Muscle layer of colon (tissue), 2 donors: ENCODE measurements at regions not wholly inside any gene's neighbourhood (a gene's known extent, or its start where the extent isn't known, plus 50 kb on each side); places are given as distances from the start of the nearest gene placed in this dataset.

Source experiments
- H3K27ac ChIP-seq: one replicate; pipeline ENCODE4 v1.7.0; 2013; ENCODE audit warnings: low read depth, mild to moderate bottlenecking, low read length, moderate library complexity
- H3K27me3 ChIP-seq, 2 donors: one replicate each; pipeline ENCODE4 v1.7.0; 2013; ENCODE audit warnings: low read length in 2 of 2, mild to moderate bottlenecking in 2 of 2; ENCODE audit not compliant: insufficient read depth in 2 of 2, control insufficient read depth in 1 of 2
- H3K36me3 ChIP-seq: one replicate; pipeline ENCODE4 v1.7.0; 2013; ENCODE audit warnings: mild to moderate bottlenecking, low read length; ENCODE audit not compliant: insufficient read depth
- H3K4me1 ChIP-seq: one replicate; pipeline ENCODE4 v1.7.0; 2013; ENCODE audit warnings: mild to moderate bottlenecking, low read length; ENCODE audit not compliant: insufficient read depth
- H3K4me3 ChIP-seq, 2 donors: one replicate each; pipeline ENCODE4 v1.7.0; 2013; ENCODE audit warnings: low read length in 2 of 2, low read depth in 1 of 2, mild to moderate bottlenecking in 1 of 2, moderate library complexity in 1 of 2
- H3K9ac ChIP-seq: one replicate; pipeline ENCODE4 v1.7.0; 2013; ENCODE audit warnings: low read length
- H3K9me3 ChIP-seq: one replicate; pipeline ENCODE4 v1.7.0; 2013; ENCODE audit warnings: mild to moderate bottlenecking, low read length
- donor health status: abdominal sarcoma.
- donor health status: Adenocarcinoma of cecum.

DNA sequence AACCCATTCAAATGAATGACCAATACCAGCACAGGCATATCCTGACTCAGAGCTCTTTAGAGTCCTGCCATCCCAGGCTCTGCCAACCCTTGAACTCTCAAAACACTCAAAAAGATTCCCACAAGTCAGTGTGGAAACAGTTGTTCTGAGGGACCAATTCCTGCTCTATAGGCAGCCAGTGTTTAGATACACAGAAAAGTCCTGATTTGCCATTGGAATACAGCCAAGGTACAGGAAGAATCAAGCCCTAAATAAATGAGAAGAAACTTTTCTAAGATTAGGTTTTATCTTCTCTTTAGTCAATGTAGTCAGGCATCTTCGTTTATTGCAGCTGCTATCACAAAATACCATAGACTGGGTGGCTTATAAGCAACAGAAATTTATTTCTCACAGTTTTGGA, 626.8 kb upstream of the ARID1B start:
- Histone ChIP-seq H3K9me3 (no peaks in the 10 kb centered on the region), H3K4me3 (no peak overlapping the region), H3K27ac (no peak overlapping the region), H3K36me3 (no peaks in the 10 kb centered on the region), H3K27me3 (no peaks in the 10 kb centered on the region), H3K9ac (no peak overlapping the region), H3K4me1 (no peaks in the 10 kb centered on the region)

DNA sequence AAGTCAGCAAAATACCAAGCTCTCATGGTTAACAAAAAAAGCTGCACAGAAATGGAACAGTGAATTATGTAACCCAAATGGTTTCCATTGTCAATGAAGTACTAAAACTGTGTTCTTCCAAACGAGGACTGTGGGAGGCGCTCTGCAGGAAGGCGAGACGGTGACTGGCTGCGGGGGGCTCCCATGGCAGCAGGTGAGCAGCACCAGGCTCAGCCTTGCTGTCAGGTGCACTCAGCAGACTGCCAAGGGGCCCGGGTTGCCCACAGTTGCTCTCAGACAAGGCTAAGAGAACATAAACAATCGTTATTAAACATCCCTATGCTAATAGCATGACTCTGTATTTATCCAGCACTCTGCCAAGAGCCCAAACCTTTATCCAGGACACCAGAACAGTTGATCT, 630.3 kb upstream of the ARID1B start:
- no peaks in the 10 kb centered on the region for H3K36me3 ChIP-seq
- H3K9ac ChIP-seq = no peak overlapping the region

DNA sequence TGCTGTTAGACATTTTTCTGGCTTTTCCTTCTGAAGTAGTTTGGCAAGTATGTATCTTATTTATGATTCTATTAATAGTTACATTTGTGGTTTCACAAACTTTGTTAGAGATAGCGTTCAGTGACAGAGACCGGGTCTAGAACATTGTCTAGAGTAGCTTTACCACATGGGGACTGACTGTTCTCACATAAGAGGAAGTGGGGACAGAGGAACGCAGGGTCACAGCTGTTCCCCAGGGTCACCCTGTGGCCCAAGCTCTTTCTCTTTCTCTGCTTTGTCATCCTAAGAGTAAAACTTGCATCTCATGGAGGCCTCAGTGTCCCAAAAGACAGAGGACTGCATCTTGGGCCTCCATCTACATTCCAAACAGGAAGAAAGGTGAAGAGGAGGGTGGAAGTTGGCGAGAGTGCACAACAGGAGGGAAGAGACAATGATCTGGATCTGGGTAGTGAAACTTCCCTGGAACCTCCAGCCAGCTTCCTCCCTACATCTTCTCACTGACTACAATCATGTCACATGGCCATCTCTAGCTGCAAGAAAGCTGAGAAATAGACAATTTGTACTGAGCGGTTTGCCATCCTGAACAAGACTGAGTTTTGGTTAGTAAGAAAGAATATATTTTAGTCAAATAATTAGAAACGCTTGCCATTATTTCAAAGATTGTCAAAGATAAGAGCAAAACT, 645.8 kb upstream of the ARID1B start:
- H3K36me3 ChIP-seq = no peaks in the 10 kb centered on the region
- no peak overlapping the region for H3K9ac ChIP-seq
- H3K27me3 ChIP-seq = no peaks in the 10 kb centered on the region
- no peak overlapping the region for H3K4me3 ChIP-seq
- H3K9me3 ChIP-seq = no peaks in the 10 kb centered on the region
- H3K4me1 ChIP-seq = no peaks in the 10 kb centered on the region
- no peak overlapping the region for H3K27ac ChIP-seq

More for the DNA sequence above, 630.3 kb upstream of the ARID1B start:
- no peak overlapping the region for H3K27ac ChIP-seq
- no peaks in the 10 kb centered on the region for H3K9me3 ChIP-seq
- no peaks in the 10 kb centered on the region for H3K27me3 ChIP-seq
- no peak overlapping the region for H3K4me3 ChIP-seq
- H3K4me1 ChIP-seq = no peaks in the 10 kb centered on the region

DNA sequence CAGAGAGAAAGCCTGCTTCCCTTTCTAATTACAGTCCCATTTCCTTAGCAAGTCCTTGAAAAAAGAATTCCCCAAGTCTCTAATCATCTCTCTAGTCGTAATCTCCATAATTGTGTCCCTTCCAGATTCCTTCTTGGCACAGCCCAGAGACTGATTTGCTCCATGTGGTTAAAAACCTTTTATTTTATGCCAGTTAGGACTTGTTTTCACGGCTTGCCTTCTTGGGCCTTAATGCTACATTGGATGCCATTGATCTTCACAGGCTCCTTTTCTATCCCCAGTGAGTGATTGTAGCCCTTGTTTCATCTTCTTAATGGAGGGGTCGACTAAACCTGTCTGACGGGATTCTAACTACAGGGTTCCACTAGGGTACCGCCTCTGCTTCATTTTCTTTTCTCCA, 650.6 kb upstream of the ARID1B start:
- Histone ChIP-seq H3K4me1 (peaks cover 5% of the 10 kb centered on the region), H3K9me3 (no peaks in the 10 kb centered on the region), H3K27ac (no peak overlapping the region), H3K4me3 (no peak overlapping the region), H3K27me3 (no peaks in the 10 kb centered on the region), H3K36me3 (no peaks in the 10 kb centered on the region), H3K9ac (no peak overlapping the region)

DNA sequence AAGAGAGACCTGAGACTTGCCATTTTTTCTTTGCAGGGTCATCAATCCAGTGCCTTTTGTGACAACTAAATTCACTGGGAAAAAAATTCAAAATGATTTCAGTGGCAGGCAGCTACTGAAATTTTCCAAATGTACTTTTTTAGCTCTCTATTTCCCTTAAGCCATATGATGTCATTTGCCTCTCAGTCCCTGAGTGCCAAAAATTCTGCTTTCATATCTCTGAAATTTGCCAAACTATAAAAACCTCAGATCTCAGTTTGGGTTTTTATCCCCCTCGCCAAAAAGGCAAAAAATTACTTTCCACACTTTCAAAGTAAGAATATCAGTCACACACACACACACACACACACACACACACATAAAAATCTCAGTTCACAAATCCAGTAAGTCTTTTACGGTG, 651.3 kb upstream of the ARID1B start:
- Histone ChIP-seq H3K4me3 (no peak overlapping the region), H3K27ac (no peak overlapping the region), H3K27me3 (no peaks in the 10 kb centered on the region), H3K9ac (no peak overlapping the region), H3K9me3 (no peaks in the 10 kb centered on the region), H3K4me1 (peaks cover 5% of the 10 kb centered on the region), H3K36me3 (no peaks in the 10 kb centered on the region)

DNA sequence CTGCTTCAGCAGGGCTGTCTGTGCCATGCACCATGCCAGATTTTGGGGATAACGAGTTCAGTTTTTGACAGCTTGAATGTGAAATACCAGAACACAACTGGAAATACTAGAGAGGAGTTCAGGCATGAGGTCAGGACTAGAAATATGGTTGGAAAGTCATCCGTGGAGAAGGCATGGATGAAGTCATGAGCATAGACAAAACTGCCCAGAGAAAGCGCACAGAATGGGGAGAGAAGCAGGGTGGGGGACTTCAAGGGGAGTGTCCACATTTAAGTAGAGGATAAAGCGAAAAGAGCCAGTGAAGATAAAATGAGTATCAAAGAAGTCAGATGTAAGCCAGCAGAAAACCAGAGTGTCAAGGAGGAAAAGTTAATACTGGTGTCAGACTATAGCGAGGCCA, 653.4 kb upstream of the ARID1B start:
- Histone ChIP-seq H3K4me3 (no peak overlapping the region), H3K9ac (no peak overlapping the region), H3K4me1 (peaks cover 5% of the 10 kb centered on the region), H3K36me3 (no peaks in the 10 kb centered on the region), H3K27ac (no peak overlapping the region), H3K9me3 (no peaks in the 10 kb centered on the region), H3K27me3 (no peaks in the 10 kb centered on the region)

DNA sequence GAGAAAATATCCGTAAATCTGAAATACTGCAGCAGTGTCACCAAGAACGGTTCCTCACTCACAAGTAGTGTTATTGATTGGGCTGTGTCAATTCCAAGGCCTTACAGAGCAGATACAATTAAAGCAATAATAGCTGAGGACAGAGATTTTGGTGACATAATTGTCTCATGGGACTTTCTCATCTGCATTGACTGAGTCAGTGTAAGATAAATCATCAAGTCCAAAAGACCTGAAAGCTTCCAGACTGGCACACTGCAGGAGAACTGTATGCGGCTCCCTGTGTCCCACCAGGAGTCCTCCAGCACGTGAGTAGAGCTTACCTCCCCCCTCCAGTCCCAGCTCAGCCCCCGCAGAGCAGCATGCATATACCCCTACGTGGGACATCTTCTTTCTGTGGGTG, 655.2 kb upstream of the ARID1B start:
- Histone ChIP-seq H3K4me3 (no peak overlapping the region), H3K27ac (no peak overlapping the region), H3K9ac (no peak overlapping the region), H3K4me1 (peaks cover 5% of the 10 kb centered on the region), H3K9me3 (no peaks in the 10 kb centered on the region), H3K27me3 (no peaks in the 10 kb centered on the region), H3K36me3 (no peaks in the 10 kb centered on the region)

DNA sequence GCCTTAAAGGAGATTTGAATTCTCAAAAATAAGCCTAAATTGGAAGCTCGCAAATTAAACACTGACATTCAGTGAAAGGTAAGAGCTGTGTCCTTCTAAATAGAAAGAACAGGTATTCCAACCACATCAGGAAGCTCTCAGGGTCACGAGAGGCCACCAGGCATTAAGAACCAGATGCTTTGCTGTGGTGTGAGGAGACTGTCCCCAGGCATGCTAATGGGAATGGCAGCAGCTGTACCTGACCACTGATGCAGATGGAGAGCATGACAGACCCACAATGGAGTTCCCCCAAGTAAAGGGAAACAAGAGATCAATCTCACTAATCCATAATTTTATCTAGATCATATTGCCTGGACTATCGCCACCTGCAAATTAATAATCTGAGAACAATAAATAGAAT, 658.9 kb upstream of the NOX3 start:
- no peaks in the 10 kb centered on the region for H3K9me3 ChIP-seq
- H3K4me1 ChIP-seq = no peaks in the 10 kb centered on the region
- no peak overlapping the region for H3K4me3 ChIP-seq
- no peaks in the 10 kb centered on the region for H3K36me3 ChIP-seq
- H3K27ac ChIP-seq = no peak overlapping the region
- no peak overlapping the region for H3K9ac ChIP-seq
- no peaks in the 10 kb centered on the region for H3K27me3 ChIP-seq

DNA sequence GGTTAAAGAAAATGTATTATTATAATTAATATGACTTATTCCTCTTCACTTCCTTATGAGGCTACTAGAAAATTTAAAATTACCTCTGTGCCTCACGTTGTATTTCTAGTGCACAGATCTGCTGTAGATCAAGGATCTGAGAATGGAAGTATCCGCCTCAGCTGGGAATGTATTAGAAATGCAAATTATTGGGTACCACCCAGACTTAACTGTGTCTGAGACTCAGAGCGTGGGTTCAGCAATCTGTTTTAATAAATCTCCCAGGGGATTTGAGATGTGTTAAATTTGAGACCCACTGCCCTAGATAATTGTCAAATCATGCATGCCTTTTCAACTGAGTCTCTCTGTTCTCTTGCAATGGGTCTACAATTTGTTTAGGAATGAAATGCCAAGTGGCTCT, 658.0 kb upstream of the NOX3 start:
- Histone ChIP-seq H3K36me3 (no peaks in the 10 kb centered on the region), H3K27ac (no peak overlapping the region), H3K4me1 (no peaks in the 10 kb centered on the region), H3K27me3 (no peaks in the 10 kb centered on the region), H3K9me3 (no peaks in the 10 kb centered on the region), H3K9ac (no peak overlapping the region), H3K4me3 (no peak overlapping the region)

DNA sequence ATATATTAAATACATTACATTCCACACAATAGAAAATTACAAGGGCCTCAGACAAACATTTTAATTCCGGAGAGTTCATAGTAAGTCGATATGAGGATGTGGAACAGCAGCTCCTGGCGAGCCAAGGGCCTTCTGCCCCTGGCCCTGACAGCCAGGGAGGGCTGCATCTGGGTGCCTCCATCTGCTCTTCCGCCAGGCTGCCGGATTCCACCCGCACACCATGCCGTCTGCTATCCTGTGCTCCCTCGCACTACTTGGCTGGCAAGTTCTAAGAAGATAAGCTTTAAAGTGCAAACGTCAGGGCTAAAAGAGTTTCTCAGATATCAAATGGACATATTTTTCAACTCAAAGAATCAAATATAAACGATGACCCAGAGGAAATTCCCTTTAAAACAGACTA, 656.3 kb upstream of the NOX3 start:
- Histone ChIP-seq H3K9me3 (no peaks in the 10 kb centered on the region), H3K27me3 (no peaks in the 10 kb centered on the region), H3K36me3 (no peaks in the 10 kb centered on the region), H3K4me3 (no peak overlapping the region), H3K4me1 (no peaks in the 10 kb centered on the region), H3K27ac (no peak overlapping the region), H3K9ac (no peak overlapping the region)

DNA sequence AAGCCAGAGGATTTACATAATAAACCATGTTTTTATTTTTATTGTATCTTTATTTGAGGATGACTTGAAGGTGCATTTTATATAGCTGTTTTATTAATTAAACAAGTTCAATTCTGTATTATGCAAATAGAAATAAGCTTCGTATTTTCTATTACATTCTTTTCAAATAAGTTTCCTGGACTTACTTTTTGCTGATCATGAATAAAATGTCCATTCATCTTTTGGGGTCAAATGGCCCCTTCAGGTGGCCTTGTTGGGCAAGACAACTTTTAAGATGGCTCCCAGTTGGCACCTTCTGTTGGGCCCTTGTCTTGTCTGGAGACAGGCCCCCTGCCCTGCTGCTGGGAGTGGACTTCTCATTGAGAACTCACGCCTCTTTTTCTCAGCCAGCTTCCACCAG, 654.6 kb upstream of the NOX3 start:
- Histone ChIP-seq H3K9ac (no peak overlapping the region), H3K36me3 (no peaks in the 10 kb centered on the region), H3K9me3 (no peaks in the 10 kb centered on the region), H3K4me1 (no peaks in the 10 kb centered on the region), H3K4me3 (no peak overlapping the region), H3K27ac (no peak overlapping the region), H3K27me3 (no peaks in the 10 kb centered on the region)

DNA sequence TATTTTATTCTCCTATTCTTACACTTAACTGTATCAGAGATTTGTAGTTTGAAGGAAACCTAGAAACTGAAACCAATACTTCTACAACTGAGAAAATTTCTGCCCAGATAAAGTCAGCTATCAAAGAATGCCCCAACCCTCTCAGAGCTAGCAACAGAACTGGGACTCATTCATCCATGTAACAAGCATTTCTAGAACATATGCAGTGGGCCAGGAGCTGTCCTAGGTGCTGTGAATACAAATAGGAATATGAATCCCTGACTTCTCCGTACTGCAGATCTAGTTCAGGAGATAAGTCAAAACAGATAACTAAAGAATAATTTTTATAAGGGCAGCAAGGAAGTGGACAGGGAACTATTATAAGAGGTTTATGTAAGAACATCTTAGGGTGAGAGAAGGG, 654.1 kb upstream of the NOX3 start:
- Histone ChIP-seq H3K9ac (no peak overlapping the region), H3K4me1 (no peaks in the 10 kb centered on the region), H3K4me3 (no peak overlapping the region), H3K9me3 (no peaks in the 10 kb centered on the region), H3K36me3 (no peaks in the 10 kb centered on the region), H3K27me3 (no peaks in the 10 kb centered on the region), H3K27ac (no peak overlapping the region)
